ENCODE measurements at regions not wholly inside any gene's neighbourhood (a gene's known extent, or its start where the extent isn't known, plus 50 kb on each side); places are given as distances from the start of the nearest gene placed in this dataset.

GRCh38 chrX:138411048-138411447, 300.5 kb downstream of the FGF13 start:
- no peak overlapping the region for H3K27ac ChIP-seq
- no peaks in the 10 kb centered on the region for H3K36me3 ChIP-seq
- H3K27me3 ChIP-seq: no peaks in the 10 kb centered on the region
- no peak overlapping the region for H3K4me3 ChIP-seq
- H3K4me1 ChIP-seq: no peaks in the 10 kb centered on the region
- no peak for TF ChIP-seq POLR2A (IDR thresholded peaks at IDR 0.05)
- no peak for TF ChIP-seq EP300 (IDR thresholded peaks at IDR 0.05)
- TF ChIP-seq POLR2AphosphoS5 (IDR thresholded peaks at IDR 0.05): no peak
- no peak for TF ChIP-seq CTCF (IDR thresholded peaks at IDR 0.05)
- ATAC-seq: no peak
- no CpG with 5 or more reads among the region's 2 CpGs for WGBS, 2 donors (ENCODE audit: low coverage in 1 of 2)
- H3K9me3 ChIP-seq: no peaks in the 10 kb centered on the region

Small RNA genes in the stretch of these regions (small RNA-seq; reads per million reads assigned to genes)
- gene RN7SKP31 (0 reads per million in 4 donors), gene RNU6-985P (0 reads per million in 4 donors)
